A549 (cell line): ENCODE measurements at regions not wholly inside any gene's neighbourhood (a gene's known extent, or its start where the extent isn't known, plus 50 kb on each side); places are given as distances from the start of the nearest gene placed in this dataset.

Source experiments
- BHLHE40 ChIP-seq: IDR thresholded peaks from 2 replicates; pipeline ENCODE4 v1.6.1; 2012; ENCODE audit warnings: low read depth, low read length, inconsistent platforms
- CTCF ChIP-seq: fragments of >200 bp; sonication (Bioruptor Twin); formaldehyde crosslinking; IDR thresholded peaks from 3 replicates; pipeline ENCODE4 v1.5.1; 2016
- ESRRA ChIP-seq: fragments of 150-350 bp; IDR thresholded peaks from 2 replicates; pipeline ENCODE4 v1.6.1; 2014; ENCODE audit warnings: mild to moderate bottlenecking, low read length, borderline replicate concordance
- MYC ChIP-seq: IDR thresholded peaks from 2 replicates; pipeline ENCODE4 v1.6.1; 2012; ENCODE audit warnings: mild to moderate bottlenecking, inconsistent platforms, low read length, improper control_type of control experiment, borderline replicate concordance

DNA sequence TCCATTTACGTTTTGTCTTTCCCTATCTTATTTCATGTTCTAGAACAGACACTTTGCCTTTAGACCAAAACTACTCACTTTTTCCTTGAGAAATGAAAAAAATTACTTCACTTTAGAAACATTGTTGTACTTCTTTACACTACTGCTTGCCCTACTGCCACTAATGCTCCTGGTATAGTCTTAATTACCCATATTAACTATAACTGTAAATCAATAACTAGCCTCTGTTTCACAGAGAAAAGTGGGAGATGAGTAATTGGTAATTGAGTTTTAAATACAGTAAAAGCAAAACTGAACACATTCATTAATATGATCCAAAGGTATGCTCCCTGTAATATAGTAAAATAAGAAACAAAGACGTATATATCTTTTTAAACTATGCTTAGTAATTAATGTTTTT lies 111.1 kb upstream of the JADE1 start:
- TF ChIP-seq MYC (no peak), ESRRA (no peak), BHLHE40 (no peak), CTCF (no peak)
